Endodermal cell (in vitro differentiated cells): ENCODE measurements at regions not wholly inside any gene's neighbourhood (a gene's known extent, or its start where the extent isn't known, plus 50 kb on each side); places are given as distances from the start of the nearest gene placed in this dataset.
A peak's percentile ranks its signal among the peaks of the same experiment; 100 is the strongest.
"Not testable (repeated sequence)": the region's sequence is repeated elsewhere in the genome, so short reads cannot be mapped to it uniquely, and the experiment has no call there.

ENCODE experiments used
- DNase-seq: peaks from one replicate; pipeline ENCODE4 v3.0.0-alpha.2; 2017
- H3K27ac ChIP-seq: 2 replicates; pipeline ENCODE4 v1.5.1; 2013; ENCODE audit warnings: mild to moderate bottlenecking, low read depth, low read length, moderate library complexity
- H3K27me3 ChIP-seq: 2 replicates; pipeline ENCODE4 v1.6.1; 2013; ENCODE audit warnings: mild to moderate bottlenecking, low read length, moderate library complexity; ENCODE audit not compliant: insufficient read depth, control insufficient read depth, poor library complexity, severe bottlenecking
- H3K36me3 ChIP-seq: 2 replicates; pipeline ENCODE4 v1.7.0; 2013; ENCODE audit warnings: mild to moderate bottlenecking, low read length, moderate library complexity; ENCODE audit not compliant: control insufficient read depth, insufficient read depth
- H3K4me1 ChIP-seq: one replicate; pipeline ENCODE4 v1.7.0; 2013; ENCODE audit warnings: low read length; ENCODE audit not compliant: control insufficient read depth, insufficient read depth
- H3K4me3 ChIP-seq: 2 replicates; pipeline ENCODE4 v1.5.1; 2013; ENCODE audit warnings: mild to moderate bottlenecking, low read length, moderate library complexity
- H3K9ac ChIP-seq: 2 replicates; pipeline ENCODE4 v1.6.1; 2013; ENCODE audit warnings: mild to moderate bottlenecking, low read length, moderate library complexity; ENCODE audit not compliant: poor library complexity, severe bottlenecking; ENCODE audit errors: extremely low read depth
- H3K9me3 ChIP-seq: 2 replicates; pipeline ENCODE4 v1.6.1; 2013; ENCODE audit warnings: mild to moderate bottlenecking, low read length, moderate library complexity; ENCODE audit not compliant: control insufficient read depth
- H3K27ac Mint-ChIP-seq: 2 replicates; pipeline ENCODE4 v1.8.0; 2020; ENCODE audit warnings: mixed read lengths
- H3K27me3 Mint-ChIP-seq: 2 replicates; pipeline ENCODE4 v1.8.0; 2021; ENCODE audit warnings: mild to moderate bottlenecking, mixed read lengths; ENCODE audit not compliant: insufficient read depth
- H3K36me3 Mint-ChIP-seq: 2 replicates; pipeline ENCODE4 v1.8.0; 2020; ENCODE audit warnings: low read depth, mixed read lengths
- H3K4me1 Mint-ChIP-seq: 2 replicates; pipeline ENCODE4 v1.8.0; 2020; ENCODE audit warnings: mixed read lengths
- H3K4me3 Mint-ChIP-seq: 2 replicates; pipeline ENCODE4 v1.8.0; 2020; ENCODE audit warnings: mild to moderate bottlenecking, moderate library complexity, mixed read lengths
- H3K9me3 Mint-ChIP-seq: 2 replicates; pipeline ENCODE4 v1.8.0; 2020; ENCODE audit warnings: mild to moderate bottlenecking, mixed read lengths
- CTCF ChIP-seq: fragments of 200-600 bp; sonication (generic); conservative IDR thresholded peaks from 2 replicates; pipeline ENCODE4 v1.5.0; 2021; ENCODE audit warnings: antibody characterized with exemption, mild to moderate bottlenecking
- WGBS, 2 experiments: methylation state at CpG; one replicate each; pipeline versions ENCODE4 v1.1.5 to v1.1.7; 2013; ENCODE audit warnings: missing lambda C conversion rate in 2 of 2, mixed read lengths in 1 of 2; ENCODE audit not compliant: insufficient coverage in 1 of 2, insufficient read length in 1 of 2; 5-methylcytosine and 5-hydroxymethylcytosine counted together

DNA sequence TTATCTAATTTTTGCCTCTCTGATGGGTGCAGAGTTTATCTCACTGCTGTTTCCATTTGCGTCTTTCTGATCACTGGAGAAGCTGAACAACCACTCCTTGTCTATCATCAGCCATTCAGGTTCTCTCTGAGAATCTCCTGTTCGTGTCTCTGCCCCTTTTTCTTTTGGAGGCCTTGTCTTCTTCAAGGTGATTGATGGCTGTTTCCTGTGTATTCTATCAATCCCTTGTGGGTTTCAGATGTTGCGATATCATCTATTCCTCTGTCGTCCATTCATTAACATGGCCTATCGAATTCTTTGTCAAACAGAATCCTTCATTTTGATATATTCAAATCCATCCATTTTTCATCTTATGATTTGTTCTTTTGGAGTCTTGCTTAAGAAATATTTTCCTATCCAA, 100.3 kb downstream of the FAM53A start:
- Histone ChIP-seq H3K27ac (no peak overlapping the region), H3K9ac (no peak overlapping the region), H3K36me3 (no peaks in the 10 kb centered on the region), H3K27me3 (peaks cover 9% of the 10 kb centered on the region), H3K4me3 (no peak overlapping the region), H3K4me1 (no peaks in the 10 kb centered on the region), H3K9me3 (no peaks in the 10 kb centered on the region)
- peaks cover 10% of the 10 kb centered on the region for H3K27me3 Mint-ChIP-seq
- no peak for DNase-seq
- WGBS, 2 experiments: 89 to 98% methylated on average over 4 to 5 of the region's 5 CpGs
- no peak overlapping the region for H3K4me3 Mint-ChIP-seq
- no peaks in the 10 kb centered on the region for H3K36me3 Mint-ChIP-seq
- no peak for TF ChIP-seq CTCF
- no peaks in the 10 kb centered on the region for H3K4me1 Mint-ChIP-seq
- H3K27ac Mint-ChIP-seq: no peak overlapping the region
- peaks cover 10% of the 10 kb centered on the region for H3K9me3 Mint-ChIP-seq

GRCh38 chr4:1583051-1583785, 100.9 kb downstream of the FAM53A start:
- no peak overlapping the region for H3K4me3 Mint-ChIP-seq
- H3K9me3 ChIP-seq: no peaks in the 10 kb centered on the region
- H3K27ac ChIP-seq: no peak overlapping the region
- H3K36me3 Mint-ChIP-seq: no peaks in the 10 kb centered on the region
- no peak overlapping the region for H3K4me3 ChIP-seq
- no peak overlapping the region for H3K9ac ChIP-seq
- H3K27me3 Mint-ChIP-seq: peaks cover 7% of the 10 kb centered on the region
- WGBS, 2 experiments: 91 to 95% methylated on average over 15 of the region's 15 CpGs
- peak; percentile 40 for DNase-seq
- H3K27me3 ChIP-seq: peaks cover 11% of the 10 kb centered on the region
- no peaks in the 10 kb centered on the region for H3K4me1 ChIP-seq
- no peak overlapping the region for H3K27ac Mint-ChIP-seq
- H3K9me3 Mint-ChIP-seq: peaks cover 4% of the 10 kb centered on the region
- no peak for TF ChIP-seq CTCF
- no peaks in the 10 kb centered on the region for H3K4me1 Mint-ChIP-seq
- H3K36me3 ChIP-seq: no peaks in the 10 kb centered on the region

- H3K9me3 ChIP-seq: no peaks in the 10 kb centered on the region
- Mint-ChIP-seq H3K9me3 (peaks cover 4% of the 10 kb centered on the region), H3K27ac (no peak overlapping the region), H3K4me3 (no peak overlapping the region), H3K36me3 (no peaks in the 10 kb centered on the region), H3K27me3 (peaks cover 4% of the 10 kb centered on the region), H3K4me1 (peaks cover 4% of the 10 kb centered on the region)
- H3K27me3 ChIP-seq: peaks cover 13% of the 10 kb centered on the region
- no peak overlapping the region for H3K9ac ChIP-seq
- no peak for TF ChIP-seq CTCF
- DNase-seq: peak; percentile 39
- peaks cover 4% of the 10 kb centered on the region for H3K4me1 ChIP-seq
- 85 to 87% methylated on average over 12 to 15 of the region's 15 CpGs for WGBS, 2 experiments
- no peak overlapping the region for H3K27ac ChIP-seq
- no peaks in the 10 kb centered on the region for H3K36me3 ChIP-seq
- no peak overlapping the region for H3K4me3 ChIP-seq
These were observed 101.9 kb downstream of the FAM53A start for GRCh38 chr4:1582227-1582626.

GRCh38 chr4:1581164-1581894, 102.8 kb downstream of the FAM53A start:
- 47 to 59% methylated on average over 9 to 14 of the region's 15 CpGs for WGBS, 2 experiments
- not testable (repeated sequence) for H3K27ac ChIP-seq, H3K36me3 Mint-ChIP-seq, H3K9me3 ChIP-seq, H3K27ac Mint-ChIP-seq, H3K27me3 Mint-ChIP-seq, H3K9ac ChIP-seq, H3K4me3 Mint-ChIP-seq, H3K4me3 ChIP-seq, H3K9me3 Mint-ChIP-seq, H3K36me3 ChIP-seq, H3K4me1 Mint-ChIP-seq, H3K4me1 ChIP-seq
- peaks cover 13% of the 10 kb centered on the region for H3K27me3 ChIP-seq
- peak; percentile 96 for DNase-seq

- H3K36me3 ChIP-seq, H3K36me3 Mint-ChIP-seq, H3K4me1 Mint-ChIP-seq, H3K27ac Mint-ChIP-seq, DNase-seq, H3K9me3 ChIP-seq, H3K27ac ChIP-seq, H3K4me1 ChIP-seq, H3K9me3 Mint-ChIP-seq, H3K27me3 Mint-ChIP-seq, H3K9ac ChIP-seq, H3K4me3 Mint-ChIP-seq, H3K4me3 ChIP-seq: not testable (repeated sequence)
- 9% methylated on average over 6 of the region's 16 CpGs; no CpG with 5 or more reads in 1 of the 2 experiments for WGBS, 2 experiments
- H3K27me3 ChIP-seq: peaks cover 13% of the 10 kb centered on the region
These were observed 103.5 kb downstream of the FAM53A start for GRCh38 chr4:1580692-1581012.
